Non-pigmented ciliary epithelial cell (primary cell): ENCODE measurements at regions not wholly inside any gene's neighbourhood (a gene's known extent, or its start where the extent isn't known, plus 50 kb on each side); places are given as distances from the start of the nearest gene placed in this dataset.

Experiments used
- DNase-seq: peaks from one replicate; pipeline ENCODE4 v3.0.0-alpha.2; 2010; ENCODE audit warnings: low read depth

GRCh38 chr16:79264237-79265109, 336.1 kb downstream of the MAF start:
- no peak for DNase-seq

- DNase-seq, result no peak
These were observed 337.1 kb downstream of the MAF start for GRCh38 chr16:79263425-79263824.
